ENCODE measurements at regions not wholly inside any gene's neighbourhood (a gene's known extent, or its start where the extent isn't known, plus 50 kb on each side); places are given as distances from the start of the nearest gene placed in this dataset.

DNA sequence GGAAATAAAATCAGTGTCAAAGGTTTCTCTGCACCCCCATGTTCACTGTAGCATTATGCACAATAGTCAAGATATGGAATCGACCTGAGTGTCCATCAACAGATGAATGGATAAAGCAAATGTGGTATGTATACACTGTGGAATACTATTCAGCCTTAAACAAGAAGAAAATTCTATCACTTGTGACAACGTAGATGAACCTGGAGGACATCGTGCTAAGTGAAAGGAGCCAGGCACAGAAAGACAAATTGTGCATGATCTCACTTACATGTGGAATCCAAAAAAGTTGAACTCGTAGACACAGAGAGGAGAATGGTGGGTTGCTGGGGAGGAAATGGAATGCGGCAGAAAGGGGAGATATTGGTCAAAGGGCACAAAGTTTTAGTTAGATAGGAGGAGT, 136.3 kb upstream of the ESR1 start:
- TF ChIP-seq FOXM1 (IDR thresholded peaks at IDR 0.05; ENCODE audit: borderline replicate concordance): no peak
- TF ChIP-seq HDGF (IDR thresholded peaks at IDR 0.05; ENCODE audit: borderline replicate concordance): no peak
- TF ChIP-seq SP1 (IDR thresholded peaks at IDR 0.05): no peak
- TF ChIP-seq ELF4 (IDR thresholded peaks at IDR 0.05): no peak
- TF ChIP-seq FOXA1 (IDR thresholded peaks at IDR 0.05): no peak
